HFF-Myc (cell line): ENCODE measurements at regions not wholly inside any gene's neighbourhood (a gene's known extent, or its start where the extent isn't known, plus 50 kb on each side); places are given as distances from the start of the nearest gene placed in this dataset.
"Not testable (repeated sequence)": the region's sequence is repeated elsewhere in the genome, so short reads cannot be mapped to it uniquely, and the experiment has no call there.

Experiments used
- DNase-seq: peaks from one replicate; pipeline ENCODE4 v3.0.0-alpha.2; 2011; ENCODE audit warnings: low read depth; ENCODE audit errors: extremely low read depth
- H3K4me3 ChIP-seq: replicated peaks from 2 replicates; pipeline ENCODE4 v1.5.1; 2011; ENCODE audit warnings: low read depth, mild to moderate bottlenecking, control low read depth, low read length
- CTCF ChIP-seq: IDR thresholded peaks from 2 replicates; pipeline ENCODE4 v1.5.1; 2012; ENCODE audit warnings: mild to moderate bottlenecking, low read depth, low read length, control low read depth; ENCODE audit errors: missing control alignments

- no peak overlapping the region for H3K4me3 ChIP-seq
- no peak for TF ChIP-seq CTCF
- no peak for DNase-seq
Measured at GRCh38 chr5:130643321-130643720, 521.7 kb downstream of the HINT1 start.

- no peak for TF ChIP-seq CTCF
- no peak for DNase-seq
- H3K4me3 ChIP-seq: no peak overlapping the region
Measured at GRCh38 chr5:130642461-130642860, 522.6 kb downstream of the HINT1 start.

GRCh38 chr5:130627145-130627544, 537.9 kb downstream of the HINT1 start:
- H3K4me3 ChIP-seq: no peak overlapping the region
- no peak for TF ChIP-seq CTCF
- no peak for DNase-seq

- no peak for DNase-seq
- no peak for TF ChIP-seq CTCF
- H3K4me3 ChIP-seq: no peak overlapping the region
Measured at GRCh38 chr5:130624805-130625204, 540.3 kb downstream of the HINT1 start.

- no peak for TF ChIP-seq CTCF
Measured at GRCh38 chr5:130616161-130616560, 548.9 kb downstream of the HINT1 start.

GRCh38 chr5:130605234-130605633, 559.8 kb downstream of the HINT1 start:
- DNase-seq: no peak
- TF ChIP-seq CTCF: no peak
- H3K4me3 ChIP-seq: no peak overlapping the region

More at GRCh38 chr5:130616161-130616560, 548.9 kb downstream of the HINT1 start:
- DNase-seq: no peak
- H3K4me3 ChIP-seq: no peak overlapping the region

GRCh38 chr5:130596647-130597046, 568.4 kb downstream of the HINT1 start:
- not testable (repeated sequence) for H3K4me3 ChIP-seq, DNase-seq
